Coronary artery (tissue), 2 donors: ENCODE measurements at regions not wholly inside any gene's neighbourhood (a gene's known extent, or its start where the extent isn't known, plus 50 kb on each side); places are given as distances from the start of the nearest gene placed in this dataset.

Source experiments
- DNase-seq: peaks from one replicate; pipeline ENCODE4 v3.0.0-alpha.2; 2017; ENCODE audit warnings: low spot score
- H3K27ac ChIP-seq, 2 donors: fragments of 200-600 bp; sonication (generic); one replicate each; pipeline ENCODE4 v1.5.1; 2016 to 2019
- H3K4me3 ChIP-seq: fragments of 200-600 bp; sonication (generic); 2 replicates; pipeline ENCODE4 v1.5.1; 2016; ENCODE audit warnings: mild to moderate bottlenecking, moderate library complexity
- CTCF ChIP-seq: fragments of 200-600 bp; sonication (generic); IDR thresholded peaks from one replicate; pipeline ENCODE4 v1.5.1; 2019; ENCODE audit warnings: antibody characterized with exemption

GRCh38 chr6:130761286-130761685 is 65.9 kb upstream of the SMLR1 start:
- Histone ChIP-seq H3K27ac (no peak overlapping the region), H3K4me3 (no peak overlapping the region)
- no peak for TF ChIP-seq CTCF
- DNase-seq = no peak

GRCh38 chr6:130765181-130765727 is 62.0 kb upstream of the SMLR1 start:
- no peak for DNase-seq

GRCh38 chr6:130766239-130767144 is 60.7 kb upstream of the SMLR1 start:
- DNase-seq = no peak
- Histone ChIP-seq H3K4me3 (no peak overlapping the region), H3K27ac (peak overlapping the region in 1 of 2 donors; percentile 70)
- no peak for TF ChIP-seq CTCF

More at GRCh38 chr6:130765181-130765727, 62.0 kb upstream of the SMLR1 start:
- H3K27ac ChIP-seq = peak overlapping the region in 1 of 2 donors; percentile 70
- no peak for TF ChIP-seq CTCF
- no peak overlapping the region for H3K4me3 ChIP-seq

GRCh38 chr6:130769861-130770260 is 57.3 kb upstream of the SMLR1 start:
- H3K27ac ChIP-seq = no peak overlapping the region
- TF ChIP-seq CTCF = no peak
- no peak overlapping the region for H3K4me3 ChIP-seq
- DNase-seq = no peak

GRCh38 chr6:130771741-130772140 is 55.5 kb upstream of the SMLR1 start:
- no peak for TF ChIP-seq CTCF
- no peak overlapping the region for H3K27ac ChIP-seq
- no peak for DNase-seq
- H3K4me3 ChIP-seq = no peak overlapping the region

GRCh38 chr6:130773860-130774259 is 53.3 kb upstream of the SMLR1 start:
- no peak for TF ChIP-seq CTCF
- Histone ChIP-seq H3K4me3 (no peak overlapping the region), H3K27ac (no peak overlapping the region)
- DNase-seq = no peak
